Femur (tissue), 1 donor: ENCODE measurements at regions not wholly inside any gene's neighbourhood (a gene's known extent, or its start where the extent isn't known, plus 50 kb on each side); places are given as distances from the start of the nearest gene placed in this dataset.
"Not testable (repeated sequence)": the region's sequence is repeated elsewhere in the genome, so short reads cannot be mapped to it uniquely, and the experiment has no call there.

Experiments
- DNase-seq: peaks from one replicate; pipeline ENCODE4 v3.0.0-alpha.2; 2017

GRCh38 chr14:86124328-86124727 lies 594.4 kb downstream of the FLRT2 start:
- DNase-seq: no peak

- no peak for DNase-seq
Observed at GRCh38 chr14:86115972-86116371, 586.0 kb downstream of the FLRT2 start.

- not testable (repeated sequence) for DNase-seq
Observed at GRCh38 chr14:86110871-86111270, 580.9 kb downstream of the FLRT2 start.

GRCh38 chr14:86104691-86105265 lies 574.8 kb downstream of the FLRT2 start:
- peak; percentile 20 for DNase-seq

- DNase-seq: no peak
Observed at GRCh38 chr14:86094512-86094911, 564.6 kb downstream of the FLRT2 start.

- DNase-seq: no peak
Observed at GRCh38 chr14:86091811-86092210, 561.9 kb downstream of the FLRT2 start.

GRCh38 chr14:86088156-86088555 lies 558.2 kb downstream of the FLRT2 start:
- DNase-seq: no peak

- DNase-seq: no peak
Observed at GRCh38 chr14:86087377-86087776, 557.4 kb downstream of the FLRT2 start.

GRCh38 chr14:86086962-86087361 lies 557.0 kb downstream of the FLRT2 start:
- DNase-seq: no peak

GRCh38 chr14:86084097-86084496 lies 554.2 kb downstream of the FLRT2 start:
- DNase-seq: no peak

GRCh38 chr14:86083616-86084015 lies 553.7 kb downstream of the FLRT2 start:
- no peak for DNase-seq

- no peak for DNase-seq
Observed at GRCh38 chr14:86072116-86072894, 542.4 kb downstream of the FLRT2 start.

GRCh38 chr14:86066651-86067050 lies 536.7 kb downstream of the FLRT2 start:
- no peak for DNase-seq

- no peak for DNase-seq
Observed at GRCh38 chr14:86065407-86065806, 535.5 kb downstream of the FLRT2 start.

- not testable (repeated sequence) for DNase-seq
Observed at GRCh38 chr14:86064595-86064994, 534.7 kb downstream of the FLRT2 start.

- peak; percentile 37 for DNase-seq
Observed at GRCh38 chr14:86057018-86057667, 527.2 kb downstream of the FLRT2 start.

GRCh38 chr14:86055512-86056075 lies 525.6 kb downstream of the FLRT2 start:
- no peak for DNase-seq

- DNase-seq: no peak
Observed at GRCh38 chr14:86052868-86053267, 522.9 kb downstream of the FLRT2 start.

- no peak for DNase-seq
Observed at GRCh38 chr14:86050757-86051156, 520.8 kb downstream of the FLRT2 start.

GRCh38 chr14:86050072-86050683 lies 520.2 kb downstream of the FLRT2 start:
- DNase-seq: no peak

GRCh38 chr14:86039176-86039575 lies 509.2 kb downstream of the FLRT2 start:
- DNase-seq: no peak

- peak; percentile 54 for DNase-seq
Observed at GRCh38 chr14:86038387-86039042, 508.6 kb downstream of the FLRT2 start.

GRCh38 chr14:86035882-86036281 lies 505.9 kb downstream of the FLRT2 start:
- no peak for DNase-seq
